GM21737 (cell line): ENCODE measurements at regions not wholly inside any gene's neighbourhood (a gene's known extent, or its start where the extent isn't known, plus 50 kb on each side); places are given as distances from the start of the nearest gene placed in this dataset.
"Not testable (repeated sequence)": the region's sequence is repeated elsewhere in the genome, so short reads cannot be mapped to it uniquely, and the experiment has no call there.

Experiments
- ATAC-seq: cut with Tn5 transposase; IDR thresholded peaks from one replicate; pipeline ENCODE4 v1.9.1; 2021; ENCODE audit warnings: mild to moderate bottlenecking, moderate library complexity; ENCODE audit not compliant: unreplicated experiment

DNA sequence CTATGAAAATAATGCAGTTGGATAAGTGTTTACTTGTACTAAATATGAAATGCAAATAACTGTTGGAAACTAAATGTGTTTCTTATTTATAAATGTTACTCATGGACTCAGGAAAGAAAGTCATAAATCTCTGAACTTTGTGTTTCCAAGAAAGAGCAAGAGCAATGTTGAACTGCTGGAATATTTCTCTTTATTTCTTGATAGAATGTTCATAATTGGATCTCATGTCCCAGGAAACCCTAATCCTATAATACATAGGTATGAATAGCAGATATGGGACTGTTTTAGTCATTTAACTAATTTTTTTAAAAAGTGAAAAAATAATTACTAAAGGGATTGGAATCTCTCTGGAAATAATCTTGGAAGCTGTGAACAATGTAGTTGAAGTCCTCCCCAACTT lies 245.0 kb upstream of the ACTBL2 start:
- no peak for ATAC-seq

DNA sequence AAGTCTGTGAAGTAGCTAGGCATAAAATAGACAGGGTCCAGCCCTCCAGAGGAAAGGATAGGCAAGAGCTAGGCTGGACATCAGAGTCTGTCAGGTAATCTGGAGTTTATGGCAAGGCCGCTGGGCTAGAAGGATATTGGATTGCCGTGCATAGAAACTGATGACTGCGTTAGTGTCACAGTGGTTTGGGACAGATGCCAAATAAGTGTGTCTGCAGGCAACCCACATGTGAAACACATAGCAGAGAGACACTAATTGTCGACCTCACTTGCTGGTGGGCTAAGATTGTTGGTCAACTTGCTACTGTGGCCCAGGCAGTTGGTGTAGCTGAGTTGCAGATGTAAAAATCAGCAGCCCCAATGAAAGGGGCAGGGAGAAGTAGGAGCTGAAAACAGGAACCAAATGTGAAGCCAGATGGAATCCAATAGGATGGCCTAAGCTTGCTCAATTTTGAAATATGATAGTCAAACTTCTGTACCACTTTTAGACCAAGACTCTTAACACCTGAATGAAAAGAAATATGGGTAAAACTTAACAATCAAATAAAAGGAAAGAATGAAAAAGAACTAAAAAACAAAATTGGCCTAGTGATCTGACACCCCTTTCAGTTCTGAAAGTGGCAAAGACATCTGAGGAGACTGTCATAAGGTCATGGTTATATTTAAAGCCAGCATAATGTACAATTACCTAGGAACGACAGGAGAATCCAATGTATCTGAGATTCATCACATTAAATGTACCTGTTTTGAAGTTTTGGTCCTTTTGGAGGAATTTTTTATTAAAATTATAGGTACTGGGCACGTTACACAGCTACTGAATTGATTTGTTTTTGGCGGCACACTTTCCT lies 243.3 kb upstream of the ACTBL2 start:
- ATAC-seq: no peak

DNA sequence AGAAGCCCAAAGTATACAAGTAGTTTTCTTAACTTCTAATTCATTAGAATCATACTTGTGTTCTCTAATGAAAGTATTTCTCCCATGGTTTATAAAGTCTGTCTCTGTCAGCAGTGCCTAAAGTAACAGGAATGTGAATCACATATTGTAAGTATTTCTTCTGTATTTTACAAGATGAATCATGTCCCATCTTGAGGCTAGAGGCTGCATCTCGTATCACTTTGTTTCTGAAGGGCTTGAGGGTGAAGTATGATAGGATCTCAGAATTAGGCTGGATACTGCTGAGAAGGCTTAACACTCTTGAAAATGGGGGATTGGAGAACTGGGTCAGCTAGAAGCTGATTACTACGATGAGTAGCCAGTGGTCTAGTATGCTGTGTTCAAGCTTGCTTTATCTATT lies 242.2 kb upstream of the ACTBL2 start:
- ATAC-seq: no peak

DNA sequence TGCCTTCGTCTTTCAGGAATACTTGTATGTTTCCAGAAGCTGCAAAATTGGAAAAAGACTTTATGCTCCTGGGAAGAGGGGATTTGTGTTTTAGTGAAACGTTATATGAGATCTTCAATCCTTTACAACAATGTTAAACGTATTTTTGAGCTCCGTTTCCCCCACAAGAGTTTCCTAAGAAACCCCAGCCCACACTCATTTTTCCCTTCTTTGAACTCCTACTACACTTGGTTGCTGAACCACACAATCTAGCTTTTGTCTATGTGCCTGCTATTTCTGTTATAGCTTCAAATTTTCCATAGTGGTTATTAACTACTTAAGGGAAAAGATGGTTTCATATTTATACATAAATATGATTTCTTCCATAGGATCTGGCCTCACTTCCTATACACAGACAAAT lies 238.6 kb upstream of the ACTBL2 start:
- no peak for ATAC-seq

DNA sequence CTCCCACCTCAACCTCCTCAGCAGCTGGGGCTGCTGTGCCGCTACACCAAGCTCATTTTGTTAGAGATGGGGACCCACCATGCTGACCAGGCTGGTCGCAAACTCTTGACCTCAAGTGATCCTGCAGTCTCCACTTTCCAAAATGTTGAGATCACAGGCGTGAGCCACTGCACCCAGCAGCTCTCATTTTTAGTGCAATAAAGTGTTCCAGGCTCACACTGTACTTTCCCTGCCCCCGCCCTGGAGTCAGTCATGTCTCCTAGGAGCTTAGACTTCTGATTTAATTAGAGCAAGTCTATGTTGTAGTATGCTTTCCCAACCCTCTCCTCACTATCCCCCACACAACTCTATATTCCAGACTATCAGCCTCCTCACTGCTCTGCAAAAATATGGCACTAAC lies 238.0 kb upstream of the ACTBL2 start:
- ATAC-seq: no peak

DNA sequence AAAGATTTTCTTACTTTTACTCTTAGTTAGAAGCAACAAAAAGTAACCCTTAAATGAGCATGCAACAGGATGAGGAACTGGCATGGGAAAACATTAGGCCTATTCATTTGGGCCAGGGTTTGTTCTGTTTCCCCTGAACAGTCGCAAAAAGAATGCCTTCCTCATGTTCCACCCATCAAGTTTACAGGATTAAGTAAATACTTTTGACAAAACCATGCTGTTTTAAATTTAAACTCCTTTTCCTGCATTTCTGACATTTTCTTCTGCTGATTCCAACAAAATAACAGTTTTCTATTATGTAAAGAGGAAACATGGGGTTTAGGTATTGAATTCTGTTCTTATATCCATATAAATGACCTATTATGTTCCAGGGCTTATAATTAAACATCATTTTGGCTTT lies 236.6 kb upstream of the ACTBL2 start:
- no peak for ATAC-seq

DNA sequence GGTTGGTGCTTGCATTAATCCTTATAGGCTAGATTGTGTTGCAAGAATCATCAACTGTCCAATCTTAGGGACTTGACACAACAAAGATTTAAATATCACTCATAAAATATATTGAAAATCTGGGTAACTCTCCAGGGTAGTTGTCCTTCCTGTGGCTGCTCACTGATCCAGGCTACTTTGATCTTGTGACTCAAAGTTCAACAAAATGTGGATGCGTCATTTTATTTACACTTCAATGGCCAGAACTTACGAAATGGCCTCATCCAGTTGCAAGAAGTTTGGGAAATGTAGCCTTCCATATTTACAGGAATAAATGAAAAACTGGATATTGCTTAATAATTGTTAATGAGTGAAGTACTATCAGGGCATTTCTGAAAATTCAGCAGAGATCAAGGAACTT lies 235.5 kb upstream of the ACTBL2 start:
- ATAC-seq: no peak

DNA sequence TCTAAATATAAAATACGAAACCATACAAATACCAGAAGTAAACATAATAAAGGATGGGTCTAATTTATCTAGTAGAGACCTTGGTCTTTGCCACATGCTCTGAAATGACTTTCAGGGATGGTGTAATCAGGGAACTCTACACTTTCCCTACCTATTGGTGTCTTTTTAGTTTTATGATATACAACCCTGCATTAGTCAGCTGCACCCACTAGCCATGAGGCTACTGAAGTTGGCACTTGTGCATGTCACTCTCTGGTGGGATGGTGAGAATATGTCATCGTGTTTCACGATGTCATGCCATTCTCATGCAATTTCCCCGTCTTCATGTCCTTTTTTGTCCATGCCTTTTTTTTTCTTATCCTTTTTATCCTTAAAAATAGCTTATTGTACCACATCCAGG lies 234.9 kb upstream of the ACTBL2 start:
- ATAC-seq: no peak

DNA sequence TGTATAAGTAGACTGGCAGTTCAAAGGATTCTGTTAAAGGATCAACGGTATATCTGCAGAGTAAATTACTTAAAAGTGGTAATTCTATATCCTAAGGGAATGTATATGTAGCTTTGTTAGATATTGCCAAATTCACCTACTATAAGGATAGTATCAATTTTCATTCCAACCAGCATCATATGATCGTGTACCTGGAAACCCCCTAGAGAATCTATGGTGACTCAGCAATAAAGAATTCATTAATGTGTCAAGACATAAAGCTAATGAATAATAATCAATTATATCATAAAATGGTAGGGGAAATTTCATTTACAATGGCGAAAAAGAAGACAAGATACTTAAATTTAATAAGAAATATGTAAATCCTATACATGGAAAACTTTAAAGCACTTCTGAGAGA lies 234.1 kb upstream of the ACTBL2 start:
- no peak for ATAC-seq

DNA sequence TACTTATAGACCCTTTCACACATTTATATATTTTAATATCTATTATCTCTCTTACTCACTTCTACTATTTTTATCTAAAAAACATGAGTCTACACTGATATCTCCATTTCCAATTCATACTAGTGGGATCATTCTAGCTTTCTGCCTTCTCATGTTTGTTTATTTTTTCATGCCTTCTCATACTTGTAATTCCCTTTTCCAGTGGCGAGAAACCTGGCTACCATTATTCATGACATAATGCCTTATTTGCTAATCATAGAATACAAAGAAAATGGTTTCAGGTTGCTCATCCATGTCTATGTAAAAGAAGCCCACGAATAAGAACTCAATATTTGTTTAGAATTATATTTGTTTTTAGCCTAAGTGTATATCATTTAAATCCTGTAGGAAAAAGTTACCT lies 232.7 kb upstream of the ACTBL2 start:
- no peak for ATAC-seq

DNA sequence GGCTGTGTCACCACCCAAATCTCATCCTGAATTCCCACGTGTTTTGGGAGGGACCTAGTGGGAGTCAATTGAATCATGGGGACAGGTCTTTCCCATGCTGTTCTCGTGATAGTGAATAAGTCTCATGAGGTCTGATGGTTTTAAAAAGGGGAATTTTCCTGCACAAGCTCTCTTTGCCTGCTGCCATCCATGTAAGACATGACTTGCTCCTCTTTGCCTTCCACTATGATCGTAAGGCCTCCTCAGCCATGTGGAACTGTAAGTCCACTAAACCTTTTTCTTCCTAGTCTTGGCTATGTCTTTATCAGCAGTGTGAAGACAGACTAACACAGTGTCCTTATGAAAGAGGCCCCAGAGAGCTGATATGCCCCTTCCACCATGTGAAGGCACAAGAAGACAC lies 230.9 kb upstream of the ACTBL2 start:
- not testable (repeated sequence) for ATAC-seq

DNA sequence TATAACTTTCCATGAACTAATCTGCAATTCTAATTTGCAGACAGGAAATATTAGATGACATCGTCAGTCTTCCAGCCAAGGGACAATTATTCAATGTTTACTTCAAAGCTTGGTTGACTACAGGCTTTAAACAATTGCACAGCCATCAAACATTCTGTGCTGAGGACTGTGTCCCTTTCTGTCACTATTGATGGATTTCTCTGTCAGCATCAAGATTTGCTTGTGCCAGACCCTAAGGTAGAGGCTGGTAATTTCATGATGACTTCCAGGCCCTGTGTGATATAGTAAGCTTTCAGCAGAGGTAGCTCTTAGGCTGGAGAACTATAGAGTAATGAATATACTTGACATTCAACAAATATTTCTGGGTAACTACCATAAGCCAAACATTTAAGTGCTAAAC lies 229.3 kb upstream of the ACTBL2 start:
- ATAC-seq: no peak

DNA sequence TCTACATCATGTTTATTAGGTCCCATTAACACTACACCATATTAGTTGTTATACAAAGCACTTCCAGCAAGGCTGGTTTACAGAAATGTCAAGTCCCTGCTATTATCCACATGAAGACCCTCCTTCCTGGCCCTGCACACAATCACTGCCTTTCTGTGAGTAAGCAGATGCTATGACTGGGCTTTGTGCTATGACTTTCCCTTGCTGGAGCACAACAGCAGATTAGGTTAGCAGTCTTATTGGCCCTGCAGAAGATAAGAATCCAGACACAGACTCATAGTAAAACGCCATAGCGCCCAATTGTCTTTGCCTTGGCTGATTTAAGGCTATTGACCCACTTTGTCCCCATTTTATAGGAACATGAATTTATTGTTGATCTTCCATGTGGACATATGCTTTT lies 228.9 kb upstream of the ACTBL2 start:
- ATAC-seq: no peak

DNA sequence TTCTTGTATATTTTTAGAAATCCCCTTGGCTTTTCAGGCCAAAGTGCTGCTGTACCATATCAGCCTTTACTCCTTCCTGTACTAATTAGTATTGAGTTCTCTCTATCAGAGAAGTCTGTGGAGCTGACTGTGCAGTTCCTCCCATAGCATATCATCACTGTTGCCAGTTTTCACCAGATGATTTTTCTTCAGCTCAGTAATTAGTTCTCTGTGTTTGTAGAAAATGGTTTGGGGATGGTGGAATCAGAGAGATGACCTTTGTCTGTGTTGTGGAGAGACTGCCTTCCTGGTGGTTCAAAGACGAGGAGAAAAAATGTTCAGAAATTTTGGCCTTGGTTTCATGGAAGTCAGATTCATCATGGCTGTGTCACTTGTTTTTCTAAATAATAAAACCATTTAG lies 227.5 kb upstream of the ACTBL2 start:
- ATAC-seq: no peak

DNA sequence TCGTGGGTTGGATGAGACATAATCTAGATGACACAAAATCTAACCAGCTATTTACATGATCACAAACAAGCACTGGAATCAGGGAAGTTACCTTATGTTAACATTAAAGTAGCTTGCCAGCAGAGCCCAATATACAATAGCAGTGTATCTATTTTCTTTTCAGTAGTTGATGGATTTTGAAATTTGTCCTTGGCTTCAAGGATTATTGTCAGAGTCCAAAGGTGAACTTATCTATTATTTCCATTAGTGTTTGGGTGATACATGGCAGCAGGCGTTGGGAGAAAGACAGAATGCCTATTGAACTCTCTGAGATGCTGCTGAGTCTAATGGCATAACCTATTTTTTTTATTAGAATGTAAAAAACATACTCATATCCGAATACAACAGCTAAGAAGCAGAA lies 223.2 kb upstream of the ACTBL2 start:
- no peak for ATAC-seq

DNA sequence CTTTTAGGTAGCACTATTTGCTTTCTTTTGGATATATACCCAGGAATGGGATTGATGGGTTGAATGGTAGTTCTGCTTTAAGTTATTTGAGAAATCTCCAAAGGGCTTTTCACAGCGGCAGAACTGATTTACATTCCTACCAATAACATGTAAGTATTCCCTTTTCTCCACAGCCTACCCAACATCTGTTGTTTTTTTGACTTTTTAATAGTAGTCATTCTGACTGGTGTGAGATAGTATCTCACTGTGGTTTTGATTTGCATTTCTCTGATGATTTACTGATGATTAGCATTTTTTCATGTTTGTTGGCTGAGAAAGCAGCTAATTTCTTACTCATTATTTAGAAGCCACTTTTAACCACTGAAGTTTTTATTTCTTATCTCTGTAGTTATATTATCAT lies 221.1 kb upstream of the ACTBL2 start:
- ATAC-seq: no peak

DNA sequence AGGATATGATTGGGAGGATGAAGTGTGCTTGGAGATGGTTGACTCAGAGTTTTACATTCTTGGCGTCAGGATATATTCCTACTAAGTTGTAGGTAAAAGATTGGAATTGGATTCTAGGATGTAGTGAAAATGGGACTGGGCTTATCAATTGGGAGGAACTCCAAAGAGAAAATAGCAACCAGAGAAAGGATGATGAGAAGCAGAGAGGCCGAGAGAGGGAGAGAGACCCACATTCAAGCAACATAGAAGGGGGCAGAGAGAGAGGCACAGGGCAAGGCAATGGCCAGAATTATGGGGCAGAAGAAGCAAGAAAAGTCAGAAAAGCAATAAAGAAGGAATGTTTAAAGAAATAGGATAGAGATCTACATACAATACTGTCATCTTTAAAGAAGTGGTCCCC lies 217.9 kb upstream of the ACTBL2 start:
- ATAC-seq: no peak

DNA sequence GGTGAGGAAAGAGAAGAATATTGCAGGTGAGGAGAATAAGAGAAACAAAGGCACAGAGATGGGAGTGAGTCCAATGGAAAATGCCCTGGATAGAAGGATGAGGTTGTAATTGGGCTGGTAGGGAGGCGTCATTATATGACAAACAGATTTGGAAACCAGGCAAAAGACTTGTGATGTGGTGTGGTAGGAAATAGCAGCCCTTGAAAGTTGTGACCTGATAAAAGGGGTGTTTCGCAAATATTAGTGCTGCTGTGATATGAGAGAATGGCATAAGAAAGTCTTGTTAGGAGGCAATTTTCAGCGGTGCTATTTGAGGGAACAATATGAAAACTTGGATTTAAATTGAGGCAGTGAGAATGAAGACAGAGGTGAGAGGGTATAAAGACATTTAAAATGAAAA lies 217.5 kb upstream of the ACTBL2 start:
- no peak for ATAC-seq

DNA sequence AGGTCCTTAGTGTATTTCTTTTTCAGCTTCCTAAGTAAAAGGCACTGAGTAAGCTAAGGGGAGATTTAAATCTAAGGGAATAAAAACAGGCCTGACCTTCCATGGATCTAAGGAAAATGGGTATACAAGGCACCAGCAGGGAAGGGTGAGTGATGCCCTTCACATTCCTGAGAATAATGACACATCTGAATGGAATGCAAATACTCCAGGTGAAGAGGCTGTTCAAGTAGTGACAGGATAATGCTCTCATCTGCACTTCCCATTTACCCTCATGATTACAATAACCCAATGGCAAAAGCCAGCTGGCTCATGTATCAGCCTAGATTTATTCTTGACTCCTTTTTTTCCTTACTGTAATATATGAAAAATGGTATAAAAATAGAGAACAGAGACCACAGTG lies 216.2 kb upstream of the ACTBL2 start:
- no peak for ATAC-seq

DNA sequence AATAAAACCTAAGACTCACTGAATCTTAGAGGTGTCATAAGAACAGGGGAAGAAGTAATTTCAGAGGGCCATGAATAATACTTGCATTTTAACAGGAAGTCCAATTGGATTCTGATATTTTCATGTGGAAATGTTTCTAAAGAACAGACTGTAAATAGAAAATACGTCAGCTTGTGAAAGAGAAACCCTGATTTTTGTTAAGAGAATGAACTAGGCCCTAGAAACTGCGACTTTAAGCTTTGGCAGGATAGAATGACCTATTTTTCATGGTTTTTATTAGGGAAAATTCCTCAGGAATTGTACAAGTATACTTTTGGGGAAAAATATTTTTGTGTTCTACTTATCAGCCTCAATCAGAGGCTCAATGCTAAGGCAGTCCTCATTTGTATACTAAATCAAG lies 215.5 kb upstream of the ACTBL2 start:
- ATAC-seq: no peak

DNA sequence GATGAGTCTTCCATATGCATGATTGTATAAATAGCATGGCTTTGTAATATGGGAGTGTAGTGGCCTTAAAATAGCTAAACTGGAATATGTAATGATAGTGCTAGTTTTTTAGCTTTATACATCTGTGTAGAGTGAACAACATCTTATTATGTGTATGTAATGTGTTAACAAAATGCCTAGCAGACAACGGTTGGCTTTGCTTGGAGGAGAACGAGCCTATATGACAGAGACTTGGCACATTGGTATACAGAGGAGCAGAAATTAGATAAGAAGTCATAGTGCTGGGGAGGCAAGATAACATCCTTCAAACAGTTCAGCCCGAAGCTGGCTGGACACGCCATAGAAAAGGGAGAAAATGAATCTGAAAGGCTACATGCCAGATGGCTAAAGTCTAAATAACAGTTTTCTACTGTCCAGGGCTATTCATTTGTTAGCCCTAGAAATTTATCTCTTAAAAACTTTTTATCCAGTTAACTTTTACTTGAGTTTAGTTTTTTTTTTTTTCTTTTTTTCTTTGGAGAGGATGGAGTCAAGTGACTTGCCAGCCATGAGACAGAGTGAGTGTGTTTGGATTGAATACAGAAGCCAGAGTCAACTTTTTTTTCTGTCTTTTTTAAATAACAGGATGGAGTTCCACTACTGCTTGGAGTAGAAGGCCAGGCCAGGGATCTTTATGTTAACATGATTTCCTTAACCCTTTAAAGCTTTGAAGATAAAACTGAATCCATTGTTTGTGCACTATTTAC lies 214.4 kb upstream of the ACTBL2 start:
- ATAC-seq: no peak

DNA sequence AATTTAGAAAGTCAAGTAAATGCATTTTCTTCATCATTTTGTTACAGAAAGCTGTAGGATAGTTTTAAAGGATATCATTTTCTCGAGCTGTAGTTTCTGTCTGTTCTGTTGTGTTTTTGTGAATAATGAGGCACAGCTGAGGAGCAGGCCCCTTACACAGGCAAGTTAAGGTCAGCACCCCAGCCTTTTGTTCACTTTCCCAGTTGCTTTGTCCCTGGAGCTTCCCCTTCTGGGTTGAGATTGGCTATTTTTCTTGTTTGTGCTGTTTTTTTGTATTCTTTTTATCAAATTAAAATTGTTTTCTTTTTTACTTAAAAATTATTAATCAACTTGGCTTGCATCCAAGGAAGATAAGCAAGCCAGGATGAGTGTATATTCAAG lies 213.8 kb upstream of the ACTBL2 start:
- ATAC-seq: no peak
